AG04450 (cell line): ENCODE measurements at regions not wholly inside any gene's neighbourhood (a gene's known extent, or its start where the extent isn't known, plus 50 kb on each side); places are given as distances from the start of the nearest gene placed in this dataset.

Experiments used
- CTCF ChIA-PET: fragments of 300-600, 350-600 bp; formaldehyde crosslinking; extraction: SDS; loops from one replicate; lab custom pipeline; 2022; ENCODE audit warnings: antibody characterized with exemption, inconsistent platforms; lab: Charles Lee
- POLR2A ChIA-PET: fragments of 350-600 bp; formaldehyde crosslinking; extraction: SDS; loops from one replicate; lab custom pipeline; 2021; ENCODE audit warnings: antibody characterized with exemption, inconsistent platforms; lab: Yijun Ruan, JAX
- DNase-seq: peaks from one replicate; pipeline ENCODE4 v3.0.0-alpha.2; 2011; ENCODE audit warnings: low read depth, low spot score
- H3K27ac ChIP-seq: one replicate; pipeline ENCODE4 v1.5.1; 2012; ENCODE audit warnings: low read depth, low read length, control low read depth
- H3K27me3 ChIP-seq: one replicate; pipeline ENCODE4 v1.6.0; 2012; ENCODE audit warnings: low read length; ENCODE audit not compliant: control insufficient read depth, insufficient read depth
- H3K4me3 ChIP-seq: 2 replicates; pipeline ENCODE4 v1.5.1; 2011; ENCODE audit warnings: mild to moderate bottlenecking, low read depth, low read length, control low read depth
- H3K9me3 ChIP-seq: 2 replicates; pipeline ENCODE4 v1.5.1; 2012; ENCODE audit warnings: low read length; ENCODE audit not compliant: control insufficient read depth, insufficient read depth
- TF ChIP-seq, protein P1 (sequence below): IDR thresholded peaks from 2 replicates; pipeline ENCODE4 v1.5.1; 2011; ENCODE audit warnings: low read depth, low read length, control low read depth, inconsistent platforms

GRCh38 chr1:94309216-94309615, 71.8 kb upstream of the ARHGAP29 start:
- Histone ChIP-seq H3K27me3 (no peaks in the 10 kb centered on the region), H3K27ac (no peak overlapping the region), H3K9me3 (no peaks in the 10 kb centered on the region), H3K4me3 (no peak overlapping the region)
- DNase-seq: no peak
- TF ChIP-seq, protein P1, sequence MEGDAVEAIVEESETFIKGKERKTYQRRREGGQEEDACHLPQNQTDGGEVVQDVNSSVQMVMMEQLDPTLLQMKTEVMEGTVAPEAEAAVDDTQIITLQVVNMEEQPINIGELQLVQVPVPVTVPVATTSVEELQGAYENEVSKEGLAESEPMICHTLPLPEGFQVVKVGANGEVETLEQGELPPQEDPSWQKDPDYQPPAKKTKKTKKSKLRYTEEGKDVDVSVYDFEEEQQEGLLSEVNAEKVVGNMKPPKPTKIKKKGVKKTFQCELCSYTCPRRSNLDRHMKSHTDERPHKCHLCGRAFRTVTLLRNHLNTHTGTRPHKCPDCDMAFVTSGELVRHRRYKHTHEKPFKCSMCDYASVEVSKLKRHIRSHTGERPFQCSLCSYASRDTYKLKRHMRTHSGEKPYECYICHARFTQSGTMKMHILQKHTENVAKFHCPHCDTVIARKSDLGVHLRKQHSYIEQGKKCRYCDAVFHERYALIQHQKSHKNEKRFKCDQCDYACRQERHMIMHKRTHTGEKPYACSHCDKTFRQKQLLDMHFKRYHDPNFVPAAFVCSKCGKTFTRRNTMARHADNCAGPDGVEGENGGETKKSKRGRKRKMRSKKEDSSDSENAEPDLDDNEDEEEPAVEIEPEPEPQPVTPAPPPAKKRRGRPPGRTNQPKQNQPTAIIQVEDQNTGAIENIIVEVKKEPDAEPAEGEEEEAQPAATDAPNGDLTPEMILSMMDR: no peak
- CTCF ChIA-PET: no interaction called here
- POLR2A ChIA-PET: no interaction called here

DNA sequence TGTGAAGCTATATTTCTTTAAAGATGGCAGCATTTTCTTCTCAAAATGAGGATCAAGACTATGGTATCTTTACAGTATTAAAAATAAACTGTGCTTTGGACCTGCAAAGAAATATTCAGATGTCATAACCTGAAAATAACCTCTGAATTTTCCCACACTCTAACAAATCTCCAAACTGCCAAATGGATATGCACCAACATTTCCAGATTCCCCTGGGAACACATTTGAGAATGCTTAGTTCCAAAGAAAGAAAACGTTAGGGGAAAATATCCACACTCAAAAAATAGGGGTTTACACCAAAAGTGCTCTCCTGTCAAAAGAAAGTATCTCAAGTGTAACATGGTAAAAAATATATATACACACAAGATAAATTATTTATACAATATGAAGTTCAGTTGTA, 69.1 kb upstream of the ARHGAP29 start:
- ChIA-PET POLR2A (no interaction called here), CTCF (interaction anchor here (1.9 kb wide), 1 partner anchor 29 kb away, joined by 4 read pairs; no protein-coding TSS in a partner anchor)
- Histone ChIP-seq H3K4me3 (no peak overlapping the region), H3K9me3 (no peaks in the 10 kb centered on the region), H3K27me3 (no peaks in the 10 kb centered on the region), H3K27ac (no peak overlapping the region)
- TF ChIP-seq, protein P1: no peak
- no peak for DNase-seq

DNA sequence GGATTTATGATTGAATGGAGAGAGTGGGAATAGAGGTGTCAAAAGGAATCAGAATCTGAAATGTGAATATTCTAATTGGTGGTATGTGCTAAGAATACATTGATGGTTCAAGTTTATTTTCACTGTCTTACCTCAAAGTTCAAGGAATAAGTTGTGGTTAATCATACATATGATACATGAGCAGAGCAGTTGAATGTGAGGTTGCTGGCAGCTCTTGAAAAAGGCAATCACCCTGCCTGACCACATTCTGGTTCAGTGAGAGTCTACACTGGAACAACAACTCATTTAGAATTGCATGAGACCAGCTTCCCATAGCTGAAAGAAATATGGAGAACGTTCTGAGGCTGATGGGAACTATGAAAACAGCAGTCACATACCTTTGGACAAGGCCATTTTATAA, 68.3 kb upstream of the ARHGAP29 start:
- ChIA-PET POLR2A (no interaction called here), CTCF (no interaction called here)
- no peak for DNase-seq
- H3K4me3 ChIP-seq: no peak overlapping the region
- no peaks in the 10 kb centered on the region for H3K9me3 ChIP-seq
- TF ChIP-seq, protein P1: no peak
- H3K27me3 ChIP-seq: no peaks in the 10 kb centered on the region
- H3K27ac ChIP-seq: no peak overlapping the region

- CTCF ChIA-PET: no interaction called here
- no peaks in the 10 kb centered on the region for H3K27me3 ChIP-seq
- POLR2A ChIA-PET: no interaction called here
- H3K27ac ChIP-seq: no peak overlapping the region
- no peaks in the 10 kb centered on the region for H3K9me3 ChIP-seq
- H3K4me3 ChIP-seq: no peak overlapping the region
- TF ChIP-seq, protein P1: no peak
- DNase-seq: no peak
Measured at GRCh38 chr1:94304553-94304952, 67.2 kb upstream of the ARHGAP29 start.

DNA sequence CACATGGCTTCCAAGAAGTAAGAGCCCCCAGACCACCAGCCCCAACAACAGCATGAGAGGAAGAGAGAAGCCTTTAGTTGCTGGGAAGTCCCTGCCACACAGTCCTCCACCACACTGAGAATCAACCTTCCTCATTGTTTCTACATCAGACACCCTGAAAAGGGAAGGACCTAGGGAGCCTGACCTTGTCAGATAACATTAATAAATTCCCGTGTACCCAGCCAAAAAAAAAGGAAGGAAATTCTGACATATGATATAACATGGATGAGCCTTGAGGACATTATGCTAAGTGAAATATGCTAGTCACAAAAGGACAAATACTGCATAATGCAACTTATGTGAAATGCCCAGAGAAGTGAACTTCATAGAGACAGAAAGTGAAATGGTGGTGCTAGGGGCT, 65.6 kb upstream of the ARHGAP29 start:
- TF ChIP-seq, protein P1: no peak
- H3K27me3 ChIP-seq: no peaks in the 10 kb centered on the region
- POLR2A ChIA-PET: no interaction called here
- no peak overlapping the region for H3K27ac ChIP-seq
- no peaks in the 10 kb centered on the region for H3K9me3 ChIP-seq
- H3K4me3 ChIP-seq: no peak overlapping the region
- DNase-seq: no peak
- CTCF ChIA-PET: no interaction called here
